ENCODE measurements at regions not wholly inside any gene's neighbourhood (a gene's known extent, or its start where the extent isn't known, plus 50 kb on each side); places are given as distances from the start of the nearest gene placed in this dataset.
"Not testable (repeated sequence)": the region's sequence is repeated elsewhere in the genome, so short reads cannot be mapped to it uniquely, and the experiment has no call there.

DNA sequence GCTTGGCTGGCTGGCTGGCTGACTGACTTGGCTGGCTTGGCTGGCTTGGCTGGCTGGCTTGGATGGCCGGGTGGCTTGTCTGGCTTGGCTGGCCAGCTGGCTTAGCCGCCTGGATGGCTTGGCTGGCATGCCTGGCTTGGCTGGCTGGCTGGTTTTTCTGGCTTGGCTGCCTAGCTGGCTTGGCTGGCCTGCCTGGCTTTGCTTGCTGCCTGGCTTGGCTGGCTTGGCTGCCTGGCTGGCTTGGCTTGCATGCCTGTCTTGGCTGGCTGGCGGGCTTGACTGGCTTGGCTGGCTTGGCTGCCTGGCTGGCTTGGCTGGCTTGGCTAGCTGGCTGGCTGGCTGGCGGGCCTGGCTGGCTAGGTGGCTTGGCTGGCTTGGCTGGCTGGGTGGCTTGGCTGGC, 2830.5 kb downstream of the RPIA start:
- H3K9ac ChIP-seq (ENCODE audit: low read depth in 1 of 2, low read length in 2 of 2); H3K4me1 ChIP-seq (ENCODE audit: control insufficient read depth in 1 of 2, insufficient read depth in 2 of 2, low read length in 2 of 2); H3K27ac ChIP-seq (ENCODE audit: low read depth, low read length): not testable (repeated sequence)

GRCh38 chr2:91522877-91523276, 2831.4 kb downstream of the RPIA start:
- not testable (repeated sequence) for H3K9me3 ChIP-seq (ENCODE audit: control insufficient read depth in 1 of 2, low read length in 2 of 2); H3K9ac ChIP-seq (ENCODE audit: low read depth in 1 of 2, low read length in 2 of 2); H3K27ac ChIP-seq (ENCODE audit: low read depth, low read length); H3K27me3 ChIP-seq (ENCODE audit: control insufficient read depth in 1 of 2, insufficient read depth in 2 of 2, low read length in 2 of 2); H3K4me3 ChIP-seq (ENCODE audit: low read depth in 1 of 2, low read length in 2 of 2); H3K36me3 ChIP-seq (ENCODE audit: control insufficient read depth in 1 of 2, insufficient read depth in 2 of 2, low read length in 2 of 2); H3K4me1 ChIP-seq (ENCODE audit: control insufficient read depth in 1 of 2, insufficient read depth in 2 of 2, low read length in 2 of 2)

More for the DNA sequence above, 2830.5 kb downstream of the RPIA start:
- not testable (repeated sequence) for H3K9me3 ChIP-seq (ENCODE audit: control insufficient read depth in 1 of 2, low read length in 2 of 2); H3K4me3 ChIP-seq (ENCODE audit: low read depth in 1 of 2, low read length in 2 of 2); H3K27me3 ChIP-seq (ENCODE audit: control insufficient read depth in 1 of 2, insufficient read depth in 2 of 2, low read length in 2 of 2); H3K36me3 ChIP-seq (ENCODE audit: control insufficient read depth in 1 of 2, insufficient read depth in 2 of 2, low read length in 2 of 2)

DNA sequence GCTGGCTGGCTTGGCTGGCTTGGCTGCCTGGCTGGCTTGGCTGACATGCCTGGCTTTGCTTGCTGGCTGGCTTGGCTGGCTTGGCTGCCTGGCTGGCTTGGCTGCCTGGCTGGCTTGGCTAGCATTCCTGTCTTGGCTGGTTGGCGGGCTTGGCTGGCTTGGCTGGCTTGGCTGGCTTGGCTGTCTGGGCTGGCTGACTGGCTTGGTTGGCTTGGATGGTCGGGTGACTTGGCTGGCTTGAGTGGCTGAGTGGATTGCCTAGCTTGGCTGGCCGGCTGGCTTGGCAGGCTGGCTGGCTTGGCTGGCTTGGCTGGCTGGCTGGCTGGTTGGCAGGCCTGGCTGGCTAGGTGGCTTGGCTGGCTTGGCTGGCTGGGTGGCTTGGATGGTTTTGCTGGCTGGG, 2832.3 kb downstream of the RPIA start:
- H3K4me1 ChIP-seq (ENCODE audit: control insufficient read depth in 1 of 2, insufficient read depth in 2 of 2, low read length in 2 of 2); H3K9ac ChIP-seq (ENCODE audit: low read depth in 1 of 2, low read length in 2 of 2): not testable (repeated sequence)

GRCh38 chr2:91525587-91525986, 2834.1 kb downstream of the RPIA start:
- H3K27me3 ChIP-seq (ENCODE audit: control insufficient read depth in 1 of 2, insufficient read depth in 2 of 2, low read length in 2 of 2); H3K4me1 ChIP-seq (ENCODE audit: control insufficient read depth in 1 of 2, insufficient read depth in 2 of 2, low read length in 2 of 2); H3K36me3 ChIP-seq (ENCODE audit: control insufficient read depth in 1 of 2, insufficient read depth in 2 of 2, low read length in 2 of 2); H3K4me3 ChIP-seq (ENCODE audit: low read depth in 1 of 2, low read length in 2 of 2); H3K27ac ChIP-seq (ENCODE audit: low read depth, low read length); H3K9ac ChIP-seq (ENCODE audit: low read depth in 1 of 2, low read length in 2 of 2); H3K9me3 ChIP-seq (ENCODE audit: control insufficient read depth in 1 of 2, low read length in 2 of 2): not testable (repeated sequence)

More for the DNA sequence above, 2832.3 kb downstream of the RPIA start:
- not testable (repeated sequence) for H3K36me3 ChIP-seq (ENCODE audit: control insufficient read depth in 1 of 2, insufficient read depth in 2 of 2, low read length in 2 of 2); H3K4me3 ChIP-seq (ENCODE audit: low read depth in 1 of 2, low read length in 2 of 2); H3K27ac ChIP-seq (ENCODE audit: low read depth, low read length); H3K27me3 ChIP-seq (ENCODE audit: control insufficient read depth in 1 of 2, insufficient read depth in 2 of 2, low read length in 2 of 2); H3K9me3 ChIP-seq (ENCODE audit: control insufficient read depth in 1 of 2, low read length in 2 of 2)

GRCh38 chr2:91526083-91526482, 2834.6 kb downstream of the RPIA start:
- not testable (repeated sequence) for H3K9me3 ChIP-seq (ENCODE audit: control insufficient read depth in 1 of 2, low read length in 2 of 2); H3K4me1 ChIP-seq (ENCODE audit: control insufficient read depth in 1 of 2, insufficient read depth in 2 of 2, low read length in 2 of 2); H3K36me3 ChIP-seq (ENCODE audit: control insufficient read depth in 1 of 2, insufficient read depth in 2 of 2, low read length in 2 of 2); H3K27ac ChIP-seq (ENCODE audit: low read depth, low read length); H3K27me3 ChIP-seq (ENCODE audit: control insufficient read depth in 1 of 2, insufficient read depth in 2 of 2, low read length in 2 of 2); H3K4me3 ChIP-seq (ENCODE audit: low read depth in 1 of 2, low read length in 2 of 2); H3K9ac ChIP-seq (ENCODE audit: low read depth in 1 of 2, low read length in 2 of 2)

GRCh38 chr2:91527056-91527455, 2835.6 kb downstream of the RPIA start:
- not testable (repeated sequence) for H3K9me3 ChIP-seq (ENCODE audit: control insufficient read depth in 1 of 2, low read length in 2 of 2); H3K27me3 ChIP-seq (ENCODE audit: control insufficient read depth in 1 of 2, insufficient read depth in 2 of 2, low read length in 2 of 2); H3K27ac ChIP-seq (ENCODE audit: low read depth, low read length); H3K9ac ChIP-seq (ENCODE audit: low read depth in 1 of 2, low read length in 2 of 2); H3K4me3 ChIP-seq (ENCODE audit: low read depth in 1 of 2, low read length in 2 of 2); H3K4me1 ChIP-seq (ENCODE audit: control insufficient read depth in 1 of 2, insufficient read depth in 2 of 2, low read length in 2 of 2); H3K36me3 ChIP-seq (ENCODE audit: control insufficient read depth in 1 of 2, insufficient read depth in 2 of 2, low read length in 2 of 2)

DNA sequence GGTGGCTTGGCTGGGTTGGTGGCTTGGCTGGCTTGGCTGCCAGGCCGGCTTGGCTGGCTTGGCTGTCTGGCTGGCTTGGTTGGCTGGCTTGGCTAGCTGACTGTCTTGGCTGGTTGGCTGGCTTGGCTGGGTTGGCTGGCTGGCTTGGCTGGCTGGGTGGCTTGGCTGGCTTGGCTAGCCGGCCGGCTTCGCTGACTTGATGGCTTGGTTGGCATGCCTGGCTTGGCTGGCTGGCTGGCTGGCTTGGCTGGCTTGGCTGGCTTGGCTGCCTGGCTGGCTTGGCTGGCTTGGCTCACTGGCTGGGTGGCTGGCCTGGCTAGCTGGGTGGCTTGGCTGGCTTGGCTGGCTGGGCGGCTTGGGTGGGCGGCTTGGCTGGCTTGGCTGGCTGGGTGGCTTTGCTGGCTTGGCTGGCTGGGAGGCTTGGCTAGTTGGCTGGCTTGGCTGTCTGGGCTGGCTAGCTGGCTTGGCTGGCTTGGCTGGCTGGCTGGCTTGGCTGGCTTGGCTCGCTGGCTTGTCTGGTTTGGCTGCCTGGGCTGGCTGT, 2836.1 kb downstream of the RPIA start:
- not testable (repeated sequence) for H3K27me3 ChIP-seq (ENCODE audit: control insufficient read depth in 1 of 2, insufficient read depth in 2 of 2, low read length in 2 of 2); H3K36me3 ChIP-seq (ENCODE audit: control insufficient read depth in 1 of 2, insufficient read depth in 2 of 2, low read length in 2 of 2); H3K27ac ChIP-seq (ENCODE audit: low read depth, low read length); H3K9me3 ChIP-seq (ENCODE audit: control insufficient read depth in 1 of 2, low read length in 2 of 2); H3K9ac ChIP-seq (ENCODE audit: low read depth in 1 of 2, low read length in 2 of 2); H3K4me3 ChIP-seq (ENCODE audit: low read depth in 1 of 2, low read length in 2 of 2); H3K4me1 ChIP-seq (ENCODE audit: control insufficient read depth in 1 of 2, insufficient read depth in 2 of 2, low read length in 2 of 2)

DNA sequence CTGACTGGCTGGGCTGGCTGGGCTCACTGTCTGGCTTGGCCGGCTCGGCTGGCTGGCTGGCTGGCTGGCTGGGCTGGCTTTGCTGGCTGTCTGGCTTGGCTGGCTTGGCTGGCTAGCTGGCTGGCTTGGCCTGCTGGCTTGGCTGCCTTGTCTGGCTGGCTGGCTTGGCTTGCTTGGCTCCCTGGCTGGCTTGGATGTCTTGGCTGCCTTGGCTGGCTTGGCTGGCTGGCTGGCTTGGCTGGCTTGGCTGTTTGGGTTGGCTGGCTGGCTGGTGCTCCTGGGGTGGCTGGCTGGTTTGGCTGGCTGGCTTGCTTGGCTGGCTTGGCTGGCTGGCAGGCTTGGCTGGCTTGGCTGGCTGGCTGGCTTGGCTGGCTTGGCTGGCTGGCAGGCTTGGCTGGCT, 2836.9 kb downstream of the RPIA start:
- H3K27ac ChIP-seq (ENCODE audit: low read depth, low read length); H3K9me3 ChIP-seq (ENCODE audit: control insufficient read depth in 1 of 2, low read length in 2 of 2); H3K36me3 ChIP-seq (ENCODE audit: control insufficient read depth in 1 of 2, insufficient read depth in 2 of 2, low read length in 2 of 2); H3K9ac ChIP-seq (ENCODE audit: low read depth in 1 of 2, low read length in 2 of 2); H3K27me3 ChIP-seq (ENCODE audit: control insufficient read depth in 1 of 2, insufficient read depth in 2 of 2, low read length in 2 of 2); H3K4me3 ChIP-seq (ENCODE audit: low read depth in 1 of 2, low read length in 2 of 2); H3K4me1 ChIP-seq (ENCODE audit: control insufficient read depth in 1 of 2, insufficient read depth in 2 of 2, low read length in 2 of 2): not testable (repeated sequence)

DNA sequence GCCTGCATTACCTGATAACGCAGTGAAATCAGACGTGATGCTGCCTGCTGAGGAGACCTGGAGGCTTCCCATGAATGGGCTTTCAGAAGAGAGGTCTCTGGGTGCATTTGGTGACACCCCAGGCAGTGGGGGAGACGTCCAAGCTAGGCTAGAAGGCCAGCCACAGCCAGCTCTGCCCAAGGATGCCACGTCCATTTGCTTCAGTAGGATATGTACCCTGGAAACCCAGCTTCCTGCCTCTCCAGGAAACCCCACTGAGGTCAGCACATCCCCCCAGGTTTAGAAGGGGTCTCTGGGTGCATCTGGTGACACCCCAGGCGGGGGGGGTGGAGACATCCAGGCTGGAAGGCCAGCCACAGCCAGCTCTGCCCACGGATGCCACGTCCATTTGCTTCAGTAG, 2844.6 kb downstream of the RPIA start:
- not testable (repeated sequence) for H3K27ac ChIP-seq (ENCODE audit: low read depth, low read length); H3K4me3 ChIP-seq (ENCODE audit: low read depth in 1 of 2, low read length in 2 of 2); H3K27me3 ChIP-seq (ENCODE audit: control insufficient read depth in 1 of 2, insufficient read depth in 2 of 2, low read length in 2 of 2); H3K4me1 ChIP-seq (ENCODE audit: control insufficient read depth in 1 of 2, insufficient read depth in 2 of 2, low read length in 2 of 2); H3K36me3 ChIP-seq (ENCODE audit: control insufficient read depth in 1 of 2, insufficient read depth in 2 of 2, low read length in 2 of 2); H3K9me3 ChIP-seq (ENCODE audit: control insufficient read depth in 1 of 2, low read length in 2 of 2); H3K9ac ChIP-seq (ENCODE audit: low read depth in 1 of 2, low read length in 2 of 2)

DNA sequence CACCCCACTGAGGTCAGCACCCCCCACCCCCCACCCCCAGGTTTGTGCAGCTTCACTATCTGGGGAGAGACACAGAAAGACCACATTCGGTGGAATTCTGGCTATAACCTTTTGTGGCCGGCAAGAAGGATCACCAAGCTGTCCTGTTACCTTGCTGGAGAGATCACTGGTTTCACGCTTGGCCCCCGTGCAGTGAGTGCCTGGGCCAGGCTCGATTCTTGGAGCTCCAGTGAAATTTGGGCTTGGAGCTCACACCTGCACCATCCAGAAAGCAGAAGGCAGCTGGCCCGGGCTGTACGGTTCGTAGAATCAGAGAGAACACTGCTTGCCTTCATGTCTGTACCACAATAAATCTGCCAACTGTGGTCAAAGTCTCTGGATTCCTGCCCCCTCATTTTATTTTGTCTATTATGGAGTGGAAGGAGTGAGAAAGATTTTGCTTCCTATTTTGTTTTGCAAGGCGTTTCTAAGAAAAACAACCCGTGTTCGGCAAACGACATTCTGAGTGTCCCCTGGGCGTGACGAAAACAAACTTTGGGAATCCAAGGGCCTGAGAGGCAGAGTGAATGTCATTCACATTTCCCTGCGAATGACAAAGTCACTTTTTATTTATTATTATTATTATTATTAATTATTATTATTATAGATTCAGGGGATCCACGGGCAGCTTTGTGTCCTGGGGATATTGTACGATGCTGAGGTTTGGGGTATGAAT, 2845.2 kb downstream of the RPIA start:
- H3K4me1 ChIP-seq (ENCODE audit: control insufficient read depth in 1 of 2, insufficient read depth in 2 of 2, low read length in 2 of 2); H3K27me3 ChIP-seq (ENCODE audit: control insufficient read depth in 1 of 2, insufficient read depth in 2 of 2, low read length in 2 of 2); H3K9ac ChIP-seq (ENCODE audit: low read depth in 1 of 2, low read length in 2 of 2); H3K4me3 ChIP-seq (ENCODE audit: low read depth in 1 of 2, low read length in 2 of 2); H3K36me3 ChIP-seq (ENCODE audit: control insufficient read depth in 1 of 2, insufficient read depth in 2 of 2, low read length in 2 of 2); H3K9me3 ChIP-seq (ENCODE audit: control insufficient read depth in 1 of 2, low read length in 2 of 2); H3K27ac ChIP-seq (ENCODE audit: low read depth, low read length): not testable (repeated sequence)

GRCh38 chr2:91549316-91549715, 2857.8 kb downstream of the RPIA start:
- H3K4me3 ChIP-seq (ENCODE audit: low read depth in 1 of 2, low read length in 2 of 2); H3K9me3 ChIP-seq (ENCODE audit: control insufficient read depth in 1 of 2, low read length in 2 of 2); H3K36me3 ChIP-seq (ENCODE audit: control insufficient read depth in 1 of 2, insufficient read depth in 2 of 2, low read length in 2 of 2); H3K27me3 ChIP-seq (ENCODE audit: control insufficient read depth in 1 of 2, insufficient read depth in 2 of 2, low read length in 2 of 2); H3K4me1 ChIP-seq (ENCODE audit: control insufficient read depth in 1 of 2, insufficient read depth in 2 of 2, low read length in 2 of 2); H3K9ac ChIP-seq (ENCODE audit: low read depth in 1 of 2, low read length in 2 of 2); H3K27ac ChIP-seq (ENCODE audit: low read depth, low read length): not testable (repeated sequence)
